GM23338 (cell line): ENCODE measurements at regions not wholly inside any gene's neighbourhood (a gene's known extent, or its start where the extent isn't known, plus 50 kb on each side); places are given as distances from the start of the nearest gene placed in this dataset.

Experiments used
- ATAC-seq: fragments of 200-7000 bp; cut with Tn5 transposase; 3 replicates; pipeline ENCODE4 v1.9.1; 2020
- DNase-seq: peaks from one replicate; pipeline ENCODE4 v3.0.0-alpha.2; 2015; ENCODE audit warnings: low spot score
- H2AFZ ChIP-seq: fragments of 200-600 bp; sonication (generic); 2 replicates; pipeline ENCODE4 v1.8.0; 2016; ENCODE audit warnings: antibody characterized with exemption, mild to moderate bottlenecking, moderate library complexity
- H3F3A ChIP-seq: fragments of 200-600 bp; sonication (generic); replicated peaks from 2 replicates; pipeline ENCODE4 v1.8.0; 2017; ENCODE audit warnings: antibody characterized with exemption, mixed run types, low read depth
- H3K27ac ChIP-seq: fragments of 200-600 bp; sonication (generic); 2 replicates; pipeline ENCODE4 v1.6.1; 2016; ENCODE audit warnings: low read depth
- H3K27me3 ChIP-seq: fragments of 200-600 bp; sonication (generic); 2 replicates; pipeline ENCODE4 v1.8.0; 2016; ENCODE audit warnings: mild to moderate bottlenecking, mixed run types, moderate library complexity; ENCODE audit not compliant: insufficient read depth
- H3K36me3 ChIP-seq: fragments of 200-600 bp; sonication (generic); 2 replicates; pipeline ENCODE4 v1.8.0; 2016; ENCODE audit warnings: mild to moderate bottlenecking; ENCODE audit not compliant: insufficient read depth
- H3K4me1 ChIP-seq: fragments of 200-600 bp; sonication (generic); 2 replicates; pipeline ENCODE4 v1.8.0; 2016; ENCODE audit warnings: mild to moderate bottlenecking, moderate library complexity; ENCODE audit not compliant: insufficient read depth
- H3K4me2 ChIP-seq: fragments of 200-600 bp; sonication (generic); 2 replicates; pipeline ENCODE4 v1.7.1; 2017; ENCODE audit warnings: mixed run types
- H3K4me3 ChIP-seq: fragments of 200-600 bp; sonication (generic); 2 replicates; pipeline ENCODE4 v1.6.1; 2016; ENCODE audit warnings: mixed run types
- H3K79me2 ChIP-seq: fragments of 200-600 bp; sonication (generic); replicated peaks from 2 replicates; pipeline ENCODE4 v1.8.0; 2017; ENCODE audit warnings: mild to moderate bottlenecking; ENCODE audit not compliant: insufficient read depth
- H3K9me2 ChIP-seq: fragments of 200-600 bp; sonication (generic); 2 replicates; pipeline ENCODE4 v1.8.0; 2017; ENCODE audit not compliant: insufficient read depth
- H4K20me1 ChIP-seq: fragments of 200-600 bp; sonication (generic); replicated peaks from 2 replicates; pipeline ENCODE4 v1.8.0; 2017; ENCODE audit warnings: mild to moderate bottlenecking; ENCODE audit not compliant: insufficient read depth
- H3K27ac Mint-ChIP-seq: 2 replicates; pipeline ENCODE4 v1.8.0; 2020; ENCODE audit warnings: inconsistent platforms, mild to moderate bottlenecking, moderate library complexity, mixed read lengths
- H3K27me3 Mint-ChIP-seq: 3 replicates; pipeline ENCODE4 v1.8.0; 2022; ENCODE audit warnings: low read depth, mild to moderate bottlenecking, moderate library complexity, mixed read lengths, inconsistent platforms; ENCODE audit not compliant: insufficient read depth, poor library complexity
- H3K36me3 Mint-ChIP-seq: 3 replicates; pipeline ENCODE4 v1.8.0; 2021; ENCODE audit warnings: low read depth, mild to moderate bottlenecking, inconsistent platforms, moderate library complexity, mixed read lengths
- H3K4me1 Mint-ChIP-seq: 3 replicates; pipeline ENCODE4 v1.8.0; 2020; ENCODE audit warnings: mild to moderate bottlenecking, inconsistent platforms, mixed read lengths
- H3K4me3 Mint-ChIP-seq: 3 replicates; pipeline ENCODE4 v1.8.0; 2021; ENCODE audit warnings: moderate library complexity, mild to moderate bottlenecking, inconsistent platforms, mixed read lengths
- H3K9me3 Mint-ChIP-seq: 3 replicates; pipeline ENCODE4 v1.8.0; 2020; ENCODE audit warnings: moderate library complexity, mild to moderate bottlenecking, inconsistent platforms, mixed read lengths
- CREB1 ChIP-seq: fragments of 250-450 bp; sonication (Bioruptor Pico); IDR thresholded peaks from 2 replicates; pipeline ENCODE4 v1.5.0; 2020; ENCODE audit warnings: low read depth, mild to moderate bottlenecking, moderate library complexity
- EZH2 ChIP-seq: fragments of 200-600 bp; sonication (generic); IDR thresholded peaks from one replicate; pipeline ENCODE4 v1.8.0; 2017; ENCODE audit warnings: antibody characterized with exemption, mild to moderate bottlenecking, low read depth; ENCODE audit not compliant: unreplicated experiment
- JUNB ChIP-seq: IDR thresholded peaks from one replicate; pipeline ENCODE4 v1.6.1; 2016; ENCODE audit warnings: antibody characterized with exemption; ENCODE audit not compliant: unreplicated experiment
- NANOG ChIP-seq: IDR thresholded peaks from 2 replicates; pipeline ENCODE4 v1.6.1; 2016; ENCODE audit warnings: antibody characterized with exemption, borderline replicate concordance
- STAT1 ChIP-seq: IDR thresholded peaks from one replicate; pipeline ENCODE4 v1.6.1; 2016; ENCODE audit warnings: antibody characterized with exemption; ENCODE audit not compliant: unreplicated experiment
- ZNF331 ChIP-seq: fragments of 250-450 bp; sonication (Bioruptor Pico); IDR thresholded peaks from 2 replicates; pipeline ENCODE4 v1.5.0; 2020; ENCODE audit warnings: low read depth, mild to moderate bottlenecking, moderate library complexity
- TF ChIP-seq, protein P1 (sequence below): IDR thresholded peaks from 2 replicates; pipeline ENCODE4 v1.6.1; 2016; ENCODE audit warnings: antibody characterized with exemption
- TF ChIP-seq, protein P2 (sequence below): IDR thresholded peaks from one replicate; pipeline ENCODE4 v1.6.1; 2018; ENCODE audit warnings: antibody characterized with exemption; ENCODE audit not compliant: unreplicated experiment
- TF ChIP-seq, protein P3 (sequence below): fragments of 250-450 bp; sonication (Bioruptor Pico); IDR thresholded peaks from 2 replicates; pipeline ENCODE4 v1.5.0; 2020; ENCODE audit warnings: mild to moderate bottlenecking, moderate library complexity

DNA sequence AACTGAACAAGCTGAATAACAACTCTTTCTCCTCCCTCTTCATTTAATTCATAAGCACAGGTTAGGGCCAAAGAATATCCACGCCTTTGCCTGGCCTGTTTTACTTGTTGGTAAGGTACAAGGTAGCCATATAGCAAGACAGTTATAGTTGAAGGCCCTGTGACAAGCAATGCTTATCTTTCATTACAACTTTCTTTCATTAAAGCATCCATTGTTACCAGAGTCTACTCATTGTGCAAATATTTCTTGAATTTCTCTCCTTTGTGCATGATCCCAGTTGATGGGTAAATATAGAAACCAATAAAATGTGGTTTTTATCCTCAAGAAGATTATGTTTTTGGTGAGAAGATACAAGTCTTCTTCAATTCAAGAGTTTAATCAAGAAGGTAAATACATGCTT lies 140.2 kb downstream of the UBE2E3 start:
- no peaks in the 10 kb centered on the region for H3K36me3 Mint-ChIP-seq
- ATAC-seq, result no peak
- no peaks in the 10 kb centered on the region for H3K27me3 Mint-ChIP-seq
- H3K9me3 Mint-ChIP-seq, result no peaks in the 10 kb centered on the region
- H3F3A ChIP-seq, result no peaks in the 10 kb centered on the region
- no peak overlapping the region for H3K4me3 ChIP-seq
- H3K36me3 ChIP-seq, result no peaks in the 10 kb centered on the region
- no peak overlapping the region for H3K4me3 Mint-ChIP-seq
- no peaks in the 10 kb centered on the region for H3K27me3 ChIP-seq
- peaks cover 10% of the 10 kb centered on the region; the same call in 2 of the 3 replicates for H3K4me1 Mint-ChIP-seq
- no peaks in the 10 kb centered on the region for H3K9me2 ChIP-seq
- TF ChIP-seq NANOG (no peak), STAT1 (no peak), EZH2 (no peak), CREB1 (CRISPR knock-in tag) (no peak)
- TF ChIP-seq, protein P1, sequence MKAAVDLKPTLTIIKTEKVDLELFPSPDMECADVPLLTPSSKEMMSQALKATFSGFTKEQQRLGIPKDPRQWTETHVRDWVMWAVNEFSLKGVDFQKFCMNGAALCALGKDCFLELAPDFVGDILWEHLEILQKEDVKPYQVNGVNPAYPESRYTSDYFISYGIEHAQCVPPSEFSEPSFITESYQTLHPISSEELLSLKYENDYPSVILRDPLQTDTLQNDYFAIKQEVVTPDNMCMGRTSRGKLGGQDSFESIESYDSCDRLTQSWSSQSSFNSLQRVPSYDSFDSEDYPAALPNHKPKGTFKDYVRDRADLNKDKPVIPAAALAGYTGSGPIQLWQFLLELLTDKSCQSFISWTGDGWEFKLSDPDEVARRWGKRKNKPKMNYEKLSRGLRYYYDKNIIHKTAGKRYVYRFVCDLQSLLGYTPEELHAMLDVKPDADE, result no peak
- no peak overlapping the region for H3K27ac ChIP-seq
- no peaks in the 10 kb centered on the region for H3K79me2 ChIP-seq
- no peak overlapping the region for H3K27ac Mint-ChIP-seq
- H3K4me1 ChIP-seq, result peaks cover 12% of the 10 kb centered on the region
- no peaks in the 10 kb centered on the region for H4K20me1 ChIP-seq
- no peak for DNase-seq
- H2AFZ ChIP-seq, result no peak overlapping the region
- H3K4me2 ChIP-seq, result no peak overlapping the region

DNA sequence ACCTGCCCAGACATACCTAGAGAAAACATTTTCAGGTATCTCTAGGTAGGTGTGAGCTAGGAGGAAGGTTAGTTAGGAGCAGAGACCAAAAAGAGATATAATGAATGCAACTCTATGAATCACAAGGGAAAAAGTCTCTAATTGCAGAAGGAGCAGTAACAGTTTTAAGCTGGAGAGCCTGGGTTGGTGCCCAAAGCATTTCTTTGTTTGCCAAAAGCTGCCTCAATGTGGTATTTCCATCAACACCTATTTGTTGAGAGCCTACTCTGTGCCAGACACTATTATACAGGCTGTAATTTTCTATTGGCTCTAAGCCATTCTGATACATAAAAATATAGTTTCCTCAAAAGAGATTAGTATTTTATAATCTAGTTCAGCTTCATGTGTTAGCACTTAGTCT lies 141.6 kb downstream of the UBE2E3 start:
- Mint-ChIP-seq H3K36me3 (no peaks in the 10 kb centered on the region), H3K4me1 (peaks cover 10% of the 10 kb centered on the region; the same call in 2 of the 3 replicates), H3K27ac (no peak overlapping the region), H3K4me3 (no peak overlapping the region), H3K27me3 (no peaks in the 10 kb centered on the region), H3K9me3 (no peaks in the 10 kb centered on the region)
- no peak for ATAC-seq
- Histone ChIP-seq H3K9me2 (no peaks in the 10 kb centered on the region), H4K20me1 (no peaks in the 10 kb centered on the region), H3K36me3 (no peaks in the 10 kb centered on the region), H3K4me1 (peaks cover 12% of the 10 kb centered on the region), H3K4me3 (no peak overlapping the region), H3K4me2 (no peak overlapping the region), H3K27ac (no peak overlapping the region), H3K27me3 (no peaks in the 10 kb centered on the region), H3K79me2 (no peaks in the 10 kb centered on the region), H3F3A (no peaks in the 10 kb centered on the region), H2AFZ (no peak overlapping the region)
- no peak for DNase-seq
- TF ChIP-seq CREB1 (CRISPR knock-in tag) (no peak), ZNF331 (CRISPR knock-in tag) (no peak), EZH2 (no peak), JUNB (no peak), STAT1 (no peak), NANOG (no peak)
- TF ChIP-seq, protein P1, result no peak
- TF ChIP-seq, protein P2, sequence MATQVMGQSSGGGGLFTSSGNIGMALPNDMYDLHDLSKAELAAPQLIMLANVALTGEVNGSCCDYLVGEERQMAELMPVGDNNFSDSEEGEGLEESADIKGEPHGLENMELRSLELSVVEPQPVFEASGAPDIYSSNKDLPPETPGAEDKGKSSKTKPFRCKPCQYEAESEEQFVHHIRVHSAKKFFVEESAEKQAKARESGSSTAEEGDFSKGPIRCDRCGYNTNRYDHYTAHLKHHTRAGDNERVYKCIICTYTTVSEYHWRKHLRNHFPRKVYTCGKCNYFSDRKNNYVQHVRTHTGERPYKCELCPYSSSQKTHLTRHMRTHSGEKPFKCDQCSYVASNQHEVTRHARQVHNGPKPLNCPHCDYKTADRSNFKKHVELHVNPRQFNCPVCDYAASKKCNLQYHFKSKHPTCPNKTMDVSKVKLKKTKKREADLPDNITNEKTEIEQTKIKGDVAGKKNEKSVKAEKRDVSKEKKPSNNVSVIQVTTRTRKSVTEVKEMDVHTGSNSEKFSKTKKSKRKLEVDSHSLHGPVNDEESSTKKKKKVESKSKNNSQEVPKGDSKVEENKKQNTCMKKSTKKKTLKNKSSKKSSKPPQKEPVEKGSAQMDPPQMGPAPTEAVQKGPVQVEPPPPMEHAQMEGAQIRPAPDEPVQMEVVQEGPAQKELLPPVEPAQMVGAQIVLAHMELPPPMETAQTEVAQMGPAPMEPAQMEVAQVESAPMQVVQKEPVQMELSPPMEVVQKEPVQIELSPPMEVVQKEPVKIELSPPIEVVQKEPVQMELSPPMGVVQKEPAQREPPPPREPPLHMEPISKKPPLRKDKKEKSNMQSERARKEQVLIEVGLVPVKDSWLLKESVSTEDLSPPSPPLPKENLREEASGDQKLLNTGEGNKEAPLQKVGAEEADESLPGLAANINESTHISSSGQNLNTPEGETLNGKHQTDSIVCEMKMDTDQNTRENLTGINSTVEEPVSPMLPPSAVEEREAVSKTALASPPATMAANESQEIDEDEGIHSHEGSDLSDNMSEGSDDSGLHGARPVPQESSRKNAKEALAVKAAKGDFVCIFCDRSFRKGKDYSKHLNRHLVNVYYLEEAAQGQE, result no peak
- TF ChIP-seq, protein P3, sequence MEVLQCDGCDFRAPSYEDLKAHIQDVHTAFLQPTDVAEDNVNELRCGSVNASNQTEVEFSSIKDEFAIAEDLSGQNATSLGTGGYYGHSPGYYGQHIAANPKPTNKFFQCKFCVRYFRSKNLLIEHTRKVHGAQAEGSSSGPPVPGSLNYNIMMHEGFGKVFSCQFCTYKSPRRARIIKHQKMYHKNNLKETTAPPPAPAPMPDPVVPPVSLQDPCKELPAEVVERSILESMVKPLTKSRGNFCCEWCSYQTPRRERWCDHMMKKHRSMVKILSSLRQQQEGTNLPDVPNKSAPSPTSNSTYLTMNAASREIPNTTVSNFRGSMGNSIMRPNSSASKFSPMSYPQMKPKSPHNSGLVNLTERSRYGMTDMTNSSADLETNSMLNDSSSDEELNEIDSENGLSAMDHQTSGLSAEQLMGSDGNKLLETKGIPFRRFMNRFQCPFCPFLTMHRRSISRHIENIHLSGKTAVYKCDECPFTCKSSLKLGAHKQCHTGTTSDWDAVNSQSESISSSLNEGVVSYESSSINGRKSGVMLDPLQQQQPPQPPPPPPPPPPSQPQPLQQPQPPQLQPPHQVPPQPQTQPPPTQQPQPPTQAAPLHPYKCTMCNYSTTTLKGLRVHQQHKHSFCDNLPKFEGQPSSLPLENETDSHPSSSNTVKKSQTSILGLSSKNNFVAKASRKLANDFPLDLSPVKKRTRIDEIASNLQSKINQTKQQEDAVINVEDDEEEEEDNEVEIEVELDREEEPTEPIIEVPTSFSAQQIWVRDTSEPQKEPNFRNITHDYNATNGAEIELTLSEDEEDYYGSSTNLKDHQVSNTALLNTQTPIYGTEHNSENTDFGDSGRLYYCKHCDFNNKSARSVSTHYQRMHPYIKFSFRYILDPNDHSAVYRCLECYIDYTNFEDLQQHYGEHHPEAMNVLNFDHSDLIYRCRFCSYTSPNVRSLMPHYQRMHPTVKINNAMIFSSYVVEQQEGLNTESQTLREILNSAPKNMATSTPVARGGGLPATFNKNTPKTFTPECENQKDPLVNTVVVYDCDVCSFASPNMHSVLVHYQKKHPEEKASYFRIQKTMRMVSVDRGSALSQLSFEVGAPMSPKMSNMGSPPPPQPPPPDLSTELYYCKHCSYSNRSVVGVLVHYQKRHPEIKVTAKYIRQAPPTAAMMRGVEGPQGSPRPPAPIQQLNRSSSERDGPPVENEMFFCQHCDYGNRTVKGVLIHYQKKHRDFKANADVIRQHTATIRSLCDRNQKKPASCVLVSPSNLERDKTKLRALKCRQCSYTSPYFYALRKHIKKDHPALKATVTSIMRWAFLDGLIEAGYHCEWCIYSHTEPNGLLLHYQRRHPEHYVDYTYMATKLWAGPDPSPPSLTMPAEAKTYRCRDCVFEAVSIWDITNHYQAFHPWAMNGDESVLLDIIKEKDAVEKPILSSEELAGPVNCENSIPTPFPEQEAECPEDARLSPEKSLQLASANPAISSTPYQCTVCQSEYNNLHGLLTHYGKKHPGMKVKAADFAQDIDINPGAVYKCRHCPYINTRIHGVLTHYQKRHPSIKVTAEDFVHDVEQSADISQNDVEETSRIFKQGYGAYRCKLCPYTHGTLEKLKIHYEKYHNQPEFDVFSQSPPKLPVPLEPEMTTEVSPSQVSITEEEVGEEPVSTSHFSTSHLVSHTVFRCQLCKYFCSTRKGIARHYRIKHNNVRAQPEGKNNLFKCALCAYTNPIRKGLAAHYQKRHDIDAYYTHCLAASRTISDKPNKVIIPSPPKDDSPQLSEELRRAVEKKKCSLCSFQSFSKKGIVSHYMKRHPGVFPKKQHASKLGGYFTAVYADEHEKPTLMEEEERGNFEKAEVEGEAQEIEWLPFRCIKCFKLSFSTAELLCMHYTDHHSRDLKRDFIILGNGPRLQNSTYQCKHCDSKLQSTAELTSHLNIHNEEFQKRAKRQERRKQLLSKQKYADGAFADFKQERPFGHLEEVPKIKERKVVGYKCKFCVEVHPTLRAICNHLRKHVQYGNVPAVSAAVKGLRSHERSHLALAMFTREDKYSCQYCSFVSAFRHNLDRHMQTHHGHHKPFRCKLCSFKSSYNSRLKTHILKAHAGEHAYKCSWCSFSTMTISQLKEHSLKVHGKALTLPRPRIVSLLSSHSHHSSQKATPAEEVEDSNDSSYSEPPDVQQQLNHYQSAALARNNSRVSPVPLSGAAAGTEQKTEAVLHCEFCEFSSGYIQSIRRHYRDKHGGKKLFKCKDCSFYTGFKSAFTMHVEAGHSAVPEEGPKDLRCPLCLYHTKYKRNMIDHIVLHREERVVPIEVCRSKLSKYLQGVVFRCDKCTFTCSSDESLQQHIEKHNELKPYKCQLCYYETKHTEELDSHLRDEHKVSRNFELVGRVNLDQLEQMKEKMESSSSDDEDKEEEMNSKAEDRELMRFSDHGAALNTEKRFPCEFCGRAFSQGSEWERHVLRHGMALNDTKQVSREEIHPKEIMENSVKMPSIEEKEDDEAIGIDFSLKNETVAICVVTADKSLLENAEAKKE (CRISPR knock-in tag), result no peak
